Choroid plexus epithelial cell (primary cell): ENCODE measurements at regions not wholly inside any gene's neighbourhood (a gene's known extent, or its start where the extent isn't known, plus 50 kb on each side); places are given as distances from the start of the nearest gene placed in this dataset.
"Not testable (repeated sequence)": the region's sequence is repeated elsewhere in the genome, so short reads cannot be mapped to it uniquely, and the experiment has no call there.

Experiments
- DNase-seq: peaks from one replicate; pipeline ENCODE4 v3.0.0-alpha.2; 2010; ENCODE audit warnings: low read depth
- H3K4me3 ChIP-seq: 2 replicates; pipeline ENCODE4 v1.5.1; 2011; ENCODE audit warnings: low read depth, mild to moderate bottlenecking, control low read depth, low read length, moderate library complexity
- TF ChIP-seq, protein P1 (sequence below): conservative IDR thresholded peaks from 2 replicates; pipeline ENCODE4 v1.5.1; 2011; ENCODE audit warnings: low read depth, mild to moderate bottlenecking, control low read depth, inconsistent platforms, low read length, moderate library complexity

DNA sequence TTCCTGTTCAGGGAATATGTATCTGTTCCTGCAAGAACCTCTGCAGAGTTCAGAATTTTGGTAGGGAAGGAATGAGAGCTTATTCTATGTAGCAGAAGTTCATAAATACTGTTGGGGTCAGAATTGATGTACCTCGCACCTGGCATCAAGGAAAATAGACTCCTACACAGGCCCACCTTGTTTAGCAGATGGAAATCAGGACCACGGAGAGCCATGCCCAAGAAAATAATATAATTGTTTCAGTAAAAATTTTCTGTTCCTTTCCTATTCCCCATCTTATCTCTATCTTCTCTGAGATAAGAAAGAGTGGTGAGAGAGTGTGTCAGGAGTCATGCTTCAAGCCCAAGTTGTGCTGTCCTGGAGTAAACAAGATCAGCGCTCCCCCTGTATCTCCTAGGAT lies 404.7 kb upstream of the UBE2E2 start:
- H3K4me3 ChIP-seq, result no peak overlapping the region
- no peak for DNase-seq
- TF ChIP-seq, protein P1, sequence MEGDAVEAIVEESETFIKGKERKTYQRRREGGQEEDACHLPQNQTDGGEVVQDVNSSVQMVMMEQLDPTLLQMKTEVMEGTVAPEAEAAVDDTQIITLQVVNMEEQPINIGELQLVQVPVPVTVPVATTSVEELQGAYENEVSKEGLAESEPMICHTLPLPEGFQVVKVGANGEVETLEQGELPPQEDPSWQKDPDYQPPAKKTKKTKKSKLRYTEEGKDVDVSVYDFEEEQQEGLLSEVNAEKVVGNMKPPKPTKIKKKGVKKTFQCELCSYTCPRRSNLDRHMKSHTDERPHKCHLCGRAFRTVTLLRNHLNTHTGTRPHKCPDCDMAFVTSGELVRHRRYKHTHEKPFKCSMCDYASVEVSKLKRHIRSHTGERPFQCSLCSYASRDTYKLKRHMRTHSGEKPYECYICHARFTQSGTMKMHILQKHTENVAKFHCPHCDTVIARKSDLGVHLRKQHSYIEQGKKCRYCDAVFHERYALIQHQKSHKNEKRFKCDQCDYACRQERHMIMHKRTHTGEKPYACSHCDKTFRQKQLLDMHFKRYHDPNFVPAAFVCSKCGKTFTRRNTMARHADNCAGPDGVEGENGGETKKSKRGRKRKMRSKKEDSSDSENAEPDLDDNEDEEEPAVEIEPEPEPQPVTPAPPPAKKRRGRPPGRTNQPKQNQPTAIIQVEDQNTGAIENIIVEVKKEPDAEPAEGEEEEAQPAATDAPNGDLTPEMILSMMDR, result no peak

DNA sequence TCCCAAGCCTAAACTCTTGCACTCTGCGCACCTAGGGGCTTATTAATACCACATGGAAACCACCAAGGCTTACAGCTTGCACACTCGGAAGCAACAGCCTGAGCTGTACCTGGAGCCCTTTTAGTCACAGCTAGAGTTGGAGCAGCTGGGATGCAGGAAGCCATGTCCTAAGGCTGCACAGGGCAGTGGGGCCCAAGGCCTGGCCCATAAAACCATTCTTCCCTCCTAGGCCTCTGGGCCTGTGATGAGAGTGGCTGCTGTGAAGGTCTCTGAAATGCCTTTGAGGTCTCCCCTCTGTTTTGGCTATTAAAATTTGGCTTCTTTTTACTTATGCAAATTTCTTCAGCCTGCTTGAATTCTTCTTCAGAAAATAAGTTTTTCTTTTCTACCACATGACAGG lies 383.9 kb upstream of the UBE2E2 start:
- DNase-seq, result no peak
- no peak overlapping the region for H3K4me3 ChIP-seq
- TF ChIP-seq, protein P1, result no peak

DNA sequence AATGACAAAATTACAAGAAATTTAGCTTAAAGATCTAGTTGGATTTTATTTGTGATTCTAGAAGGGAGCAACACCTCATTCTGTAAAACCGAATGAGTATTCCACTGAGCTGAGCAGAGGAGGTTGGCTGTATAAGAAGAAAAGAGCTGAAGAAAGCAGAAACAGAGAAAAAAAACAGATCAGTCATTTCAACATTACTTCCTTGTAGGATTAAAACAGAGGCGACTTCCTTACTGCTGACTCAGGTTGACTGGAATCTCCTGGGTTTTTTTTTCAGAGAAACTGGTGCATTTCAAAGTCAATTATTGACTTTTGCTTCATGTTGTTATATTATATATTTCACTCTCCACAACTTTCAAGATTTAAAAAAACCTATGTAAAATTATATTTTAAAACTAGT lies 368.1 kb upstream of the UBE2E2 start:
- DNase-seq, result peak; percentile 19
- TF ChIP-seq, protein P1, result no peak
- H3K4me3 ChIP-seq, result no peak overlapping the region

DNA sequence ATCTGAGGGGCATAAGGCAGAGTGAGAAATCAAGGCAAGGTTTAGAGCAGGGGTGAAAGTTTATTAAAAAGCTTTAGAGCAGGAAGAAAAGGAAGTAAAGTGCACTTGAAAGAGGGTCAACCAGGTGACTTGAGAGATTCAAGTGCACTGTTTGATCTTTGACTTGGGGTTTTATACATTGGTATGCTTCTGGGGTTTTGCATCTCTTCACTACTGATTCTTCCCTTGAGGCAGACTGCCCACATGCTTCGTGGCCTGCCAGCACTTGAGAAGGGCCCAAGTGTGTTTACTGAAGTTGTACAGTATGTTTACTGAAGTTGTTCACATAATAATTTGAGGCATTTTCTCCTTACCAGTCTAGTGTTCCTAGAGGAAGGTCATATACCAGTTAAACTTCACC lies 367.0 kb upstream of the UBE2E2 start:
- DNase-seq, result no peak
- TF ChIP-seq, protein P1, result no peak

DNA sequence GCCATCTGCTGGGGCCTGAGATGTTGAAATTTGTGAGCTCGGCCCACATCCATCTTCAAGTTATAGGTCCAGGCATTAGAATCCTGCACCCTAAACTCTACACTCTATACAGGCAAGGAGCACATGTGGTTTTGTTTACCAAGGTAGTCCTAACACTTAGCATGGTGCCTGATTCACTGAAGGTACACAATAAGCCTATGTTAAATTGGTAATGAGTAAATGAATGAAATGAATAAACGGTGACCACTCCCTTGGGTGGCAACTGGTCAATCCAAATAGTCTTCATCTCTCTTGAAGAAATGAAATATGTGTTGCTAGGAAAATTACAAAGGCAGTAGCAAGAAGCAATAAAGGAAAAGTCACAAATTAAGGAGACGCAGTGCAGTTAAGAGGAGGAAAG lies 359.3 kb upstream of the UBE2E2 start:
- TF ChIP-seq, protein P1, result no peak
- H3K4me3 ChIP-seq, result no peak overlapping the region
- no peak for DNase-seq

More for the DNA sequence above, 367.0 kb upstream of the UBE2E2 start:
- no peak overlapping the region for H3K4me3 ChIP-seq

DNA sequence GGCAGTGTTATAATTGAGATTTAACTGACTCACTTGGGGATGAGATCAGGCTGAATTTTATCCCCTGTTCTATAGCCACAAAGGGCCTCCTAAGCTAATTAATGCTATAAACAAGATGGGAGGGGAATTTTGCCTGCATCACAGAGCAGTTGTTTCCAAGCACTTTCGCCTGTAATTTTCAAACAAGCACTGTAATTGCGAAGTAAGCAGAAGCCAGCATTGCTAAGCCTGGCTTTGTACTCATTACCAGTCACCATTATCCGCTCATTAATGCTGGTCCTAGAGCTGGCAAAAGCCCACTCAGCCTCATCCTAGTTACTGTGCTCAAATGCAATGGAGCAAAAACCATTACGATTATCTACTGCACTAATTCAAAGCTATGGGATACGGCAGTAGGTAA lies 356.6 kb upstream of the UBE2E2 start:
- TF ChIP-seq, protein P1, result no peak
- H3K4me3 ChIP-seq, result no peak overlapping the region
- DNase-seq, result no peak

DNA sequence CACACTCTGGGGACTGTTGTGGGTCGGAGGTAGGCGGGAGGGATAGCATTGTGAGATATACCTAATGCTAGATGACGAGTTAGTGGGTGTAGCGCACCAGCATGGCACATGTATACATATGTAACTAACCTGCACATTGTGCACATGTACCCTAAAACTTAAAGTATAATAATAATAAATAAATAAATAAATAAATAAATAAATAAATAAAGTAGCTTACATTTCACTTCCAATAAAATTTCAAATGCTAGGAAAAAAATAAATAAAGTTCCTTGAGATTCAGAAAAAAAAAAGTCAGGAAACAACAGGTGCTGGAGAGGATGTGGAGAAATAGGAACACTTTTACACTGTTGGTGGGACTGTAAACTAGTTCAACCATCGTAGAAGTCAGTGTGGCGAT lies 353.5 kb upstream of the UBE2E2 start:
- not testable (repeated sequence) for H3K4me3 ChIP-seq, DNase-seq

DNA sequence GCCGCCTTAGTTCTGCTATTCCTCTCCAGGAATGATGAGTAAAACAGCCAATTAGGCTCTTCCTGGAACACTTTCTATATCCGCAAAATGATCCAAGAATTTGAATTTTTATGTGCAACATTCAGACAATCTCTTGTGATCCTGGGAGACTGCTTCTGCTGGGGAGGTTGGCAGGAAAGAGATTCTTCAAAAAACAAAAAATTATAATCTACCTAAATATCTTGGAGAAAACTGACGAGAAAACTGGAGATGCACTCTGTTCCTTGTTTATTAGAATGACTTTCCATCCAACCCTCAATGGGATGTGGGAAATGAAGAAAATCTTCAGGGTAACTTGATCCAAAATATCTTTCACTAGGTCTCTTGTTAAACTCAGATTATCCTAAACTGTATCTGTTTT lies 346.3 kb upstream of the UBE2E2 start:
- H3K4me3 ChIP-seq, result no peak overlapping the region
- TF ChIP-seq, protein P1, result no peak
- DNase-seq, result no peak
